ENCODE measurements at regions not wholly inside any gene's neighbourhood (a gene's known extent, or its start where the extent isn't known, plus 50 kb on each side); places are given as distances from the start of the nearest gene placed in this dataset.

DNA sequence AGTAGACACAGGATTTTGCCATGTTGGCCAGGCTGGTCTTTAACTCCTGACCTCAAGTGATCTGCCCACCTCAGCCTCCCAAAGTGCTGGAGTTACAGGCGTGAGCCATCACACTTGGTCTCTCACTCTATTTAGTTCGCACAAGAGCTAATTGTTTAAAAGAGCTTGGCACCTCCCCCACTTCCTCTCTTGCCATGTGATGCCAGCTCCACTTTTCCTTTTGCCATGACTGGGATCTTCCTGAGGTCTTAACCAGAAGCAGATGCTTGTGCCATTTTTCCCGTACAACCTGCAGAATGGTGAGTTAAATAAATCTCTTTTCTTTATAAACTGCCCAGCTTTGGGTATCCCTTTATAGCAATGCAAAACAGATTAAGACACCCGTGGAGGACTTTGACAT, 200.1 kb upstream of the FRMD6 start:
- Mint-ChIP-seq H3K4me3 (no peak overlapping the region), H3K36me3 (ENCODE audit: low read depth) (no peaks in the 10 kb centered on the region), H3K9me3 (peaks cover under 1% of the 10 kb centered on the region), H3K27ac (ENCODE audit: unreplicated experiment) (no peak overlapping the region), H3K27me3 (ENCODE audit: low read depth) (no peaks in the 10 kb centered on the region), H3K4me1 (peaks cover 3% of the 10 kb centered on the region)
- no peak for DNase-seq (ENCODE audit: low read depth, low spot score)
- no peak for TF ChIP-seq CTCF (conservative IDR thresholded peaks at IDR 0.05)

GRCh38 chr14:51453869-51454268, 197.8 kb upstream of the FRMD6 start:
- H3K4me1 Mint-ChIP-seq, result peaks cover 3% of the 10 kb centered on the region
- H3K27ac Mint-ChIP-seq (ENCODE audit: unreplicated experiment), result no peak overlapping the region
- H3K4me3 Mint-ChIP-seq, result no peak overlapping the region
- TF ChIP-seq CTCF (conservative IDR thresholded peaks at IDR 0.05), result no peak
- H3K27me3 Mint-ChIP-seq (ENCODE audit: low read depth), result no peaks in the 10 kb centered on the region
- H3K36me3 Mint-ChIP-seq (ENCODE audit: low read depth), result peaks cover 3% of the 10 kb centered on the region
- peaks cover 7% of the 10 kb centered on the region for H3K9me3 Mint-ChIP-seq
- no peak for DNase-seq (ENCODE audit: low read depth, low spot score)

DNA sequence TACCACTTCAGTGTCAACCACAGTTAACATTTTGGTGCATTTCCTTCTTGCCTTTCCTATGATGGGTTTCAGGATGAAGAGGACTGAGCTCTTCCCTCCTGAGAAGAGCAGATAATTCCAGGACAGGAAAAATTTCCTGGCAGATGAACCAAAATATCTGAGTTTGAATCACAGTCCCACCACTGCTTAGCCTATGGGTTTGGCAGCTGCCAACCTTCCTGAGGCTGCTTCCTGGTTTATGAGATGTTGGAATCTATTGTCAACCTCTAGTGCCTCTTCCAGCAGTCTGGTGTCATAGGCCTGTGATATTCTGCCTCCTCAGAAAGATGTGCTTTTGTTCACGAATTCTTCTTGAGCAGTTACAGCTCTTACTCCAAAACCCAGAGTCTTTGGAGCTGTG, 197.4 kb upstream of the FRMD6 start:
- Mint-ChIP-seq H3K9me3 (peaks cover 11% of the 10 kb centered on the region), H3K4me1 (peaks cover 3% of the 10 kb centered on the region), H3K27me3 (ENCODE audit: low read depth) (no peaks in the 10 kb centered on the region), H3K27ac (ENCODE audit: unreplicated experiment) (no peak overlapping the region), H3K4me3 (no peak overlapping the region), H3K36me3 (ENCODE audit: low read depth) (peaks cover 3% of the 10 kb centered on the region)
- no peak for TF ChIP-seq CTCF (conservative IDR thresholded peaks at IDR 0.05)
- DNase-seq (ENCODE audit: low read depth, low spot score), result no peak

DNA sequence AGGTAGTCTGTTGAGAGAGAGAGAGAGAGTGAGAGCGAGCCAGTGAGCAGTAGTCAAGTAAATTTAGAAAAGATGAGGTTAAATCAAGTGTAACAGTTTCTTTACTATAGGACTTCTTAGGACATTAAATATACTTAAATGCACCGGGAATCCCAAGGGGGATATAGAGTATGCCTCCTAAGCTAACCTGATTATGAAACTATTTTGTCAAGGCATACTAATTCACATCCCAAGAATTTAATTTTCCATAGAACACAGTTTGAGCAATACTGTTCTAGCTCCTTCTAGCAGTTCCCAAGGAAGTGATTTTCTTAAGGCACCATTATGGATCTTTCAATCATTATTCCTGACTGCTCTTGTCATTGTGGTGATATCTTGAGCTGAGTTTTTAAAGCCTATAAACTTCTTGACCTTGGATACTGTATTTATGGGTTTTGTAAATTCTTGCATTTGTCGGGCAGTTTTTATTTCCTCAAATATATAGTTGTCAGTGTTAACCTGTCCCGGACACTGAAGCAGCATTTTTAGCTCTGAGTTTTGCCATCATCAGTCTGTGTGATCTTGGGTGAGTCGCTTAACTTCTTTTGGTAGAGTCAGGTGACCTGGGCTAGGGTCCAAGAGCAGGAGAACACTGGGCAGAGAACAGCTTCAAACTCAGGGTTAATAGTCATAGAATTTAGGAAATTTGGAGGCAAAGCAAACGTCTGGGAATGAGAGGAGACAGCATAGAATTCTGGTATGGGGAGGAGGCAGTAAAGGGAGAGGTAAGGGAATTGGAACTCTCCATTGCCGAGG, 196.5 kb upstream of the FRMD6 start:
- no peak overlapping the region for H3K4me3 Mint-ChIP-seq

DNA sequence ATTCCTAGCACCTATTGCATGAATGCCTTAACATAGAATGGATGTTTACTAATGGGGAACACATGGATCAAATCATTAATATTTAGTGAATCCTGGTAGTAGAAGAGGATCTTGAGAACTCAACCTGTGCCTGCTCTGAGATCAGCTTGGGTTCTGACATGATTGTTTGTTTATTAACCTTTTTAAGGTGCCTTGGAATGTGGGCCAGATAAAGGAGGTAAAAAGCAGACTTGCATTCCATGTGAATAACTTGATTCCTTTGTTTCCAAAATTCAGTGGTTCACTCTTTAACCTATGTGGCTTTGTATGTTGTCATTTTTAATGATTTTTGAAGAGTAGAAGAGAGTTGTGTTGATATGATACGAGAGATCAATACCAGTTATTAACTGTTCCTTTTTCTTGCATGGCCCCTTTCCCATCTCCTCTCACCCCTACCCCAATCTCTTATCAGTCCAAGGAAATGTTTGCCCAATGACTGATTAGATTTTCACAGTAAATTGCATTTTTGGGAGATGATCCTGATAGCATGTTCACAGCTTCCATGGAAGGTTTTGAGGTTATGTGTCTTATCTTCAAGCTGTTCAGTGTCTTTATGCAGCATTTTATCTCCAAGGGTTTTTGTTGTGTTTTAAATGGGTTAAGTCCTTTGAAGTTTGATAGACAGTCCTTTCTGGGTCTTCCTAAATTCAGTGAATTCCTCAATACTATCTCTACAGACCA, 193.7 kb upstream of the FRMD6 start:
- H3K36me3 Mint-ChIP-seq (ENCODE audit: low read depth), result peaks cover 3% of the 10 kb centered on the region
- DNase-seq (ENCODE audit: low read depth, low spot score), result no peak
- H3K27me3 Mint-ChIP-seq (ENCODE audit: low read depth), result no peaks in the 10 kb centered on the region
- peaks cover 11% of the 10 kb centered on the region for H3K9me3 Mint-ChIP-seq
- no peak overlapping the region for H3K27ac Mint-ChIP-seq (ENCODE audit: unreplicated experiment)
- no peak overlapping the region for H3K4me3 Mint-ChIP-seq
- no peak for TF ChIP-seq CTCF (conservative IDR thresholded peaks at IDR 0.05)
- no peaks in the 10 kb centered on the region for H3K4me1 Mint-ChIP-seq

More for the DNA sequence above, 196.5 kb upstream of the FRMD6 start:
- TF ChIP-seq CTCF (conservative IDR thresholded peaks at IDR 0.05), result no peak
- peaks cover 3% of the 10 kb centered on the region for H3K4me1 Mint-ChIP-seq
- H3K36me3 Mint-ChIP-seq (ENCODE audit: low read depth), result peaks cover 3% of the 10 kb centered on the region
- DNase-seq (ENCODE audit: low read depth, low spot score), result no peak
- no peaks in the 10 kb centered on the region for H3K27me3 Mint-ChIP-seq (ENCODE audit: low read depth)
- H3K9me3 Mint-ChIP-seq, result peaks cover 11% of the 10 kb centered on the region
- peak overlapping the region; percentile 38 for H3K27ac Mint-ChIP-seq (ENCODE audit: unreplicated experiment)

All from neural crest cell (in vitro differentiated cells).